ENCODE measurements at regions not wholly inside any gene's neighbourhood (a gene's known extent, or its start where the extent isn't known, plus 50 kb on each side); places are given as distances from the start of the nearest gene placed in this dataset.

DNA sequence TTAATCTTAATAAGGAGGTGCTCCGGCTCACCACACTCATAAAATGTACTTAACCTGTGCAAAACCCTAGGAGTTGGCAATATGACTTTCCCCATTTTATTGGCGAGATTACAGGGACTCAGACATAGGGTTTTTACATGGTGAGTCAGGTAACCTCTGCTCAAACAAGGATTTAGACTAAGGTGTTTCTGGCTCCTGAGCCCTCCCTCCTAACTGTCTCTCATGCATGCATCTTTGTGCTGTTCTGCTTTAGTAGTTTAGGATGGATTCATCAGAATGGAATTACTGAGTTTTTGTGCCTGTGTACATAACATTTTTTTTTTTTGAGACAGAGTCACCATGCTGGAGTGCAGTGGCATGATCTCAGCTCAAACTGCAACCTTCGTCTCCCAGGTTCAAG is 993.3 kb upstream of the TMEM132C start:
- Histone ChIP-seq H3K4me1 (no peaks in the 10 kb centered on the region), H3K9me3 (no peaks in the 10 kb centered on the region), H3K27me3 (replicated peaks in 1 of 7) (peaks cover 0 to 22% (median 0%) of the 10 kb centered on the region in 7 donors), H3K36me3 (no peaks in the 10 kb centered on the region), H3K4me3 (no peak overlapping the region), H3K27ac (no peak overlapping the region)
- intact Hi-C loops (cut with DNase I; ENCODE audit: low total_unique reads), result no loop called here
- WGBS, 5 donors, result 84 to 96% (median 86%) methylated on average over 3 of the region's 3 CpGs
- TF ChIP-seq POLR2A (IDR thresholded peaks at IDR 0.05) (no peak), POLR2AphosphoS5 (IDR thresholded peaks at IDR 0.05) (no peak)
- TF ChIP-seq, protein P1, sequence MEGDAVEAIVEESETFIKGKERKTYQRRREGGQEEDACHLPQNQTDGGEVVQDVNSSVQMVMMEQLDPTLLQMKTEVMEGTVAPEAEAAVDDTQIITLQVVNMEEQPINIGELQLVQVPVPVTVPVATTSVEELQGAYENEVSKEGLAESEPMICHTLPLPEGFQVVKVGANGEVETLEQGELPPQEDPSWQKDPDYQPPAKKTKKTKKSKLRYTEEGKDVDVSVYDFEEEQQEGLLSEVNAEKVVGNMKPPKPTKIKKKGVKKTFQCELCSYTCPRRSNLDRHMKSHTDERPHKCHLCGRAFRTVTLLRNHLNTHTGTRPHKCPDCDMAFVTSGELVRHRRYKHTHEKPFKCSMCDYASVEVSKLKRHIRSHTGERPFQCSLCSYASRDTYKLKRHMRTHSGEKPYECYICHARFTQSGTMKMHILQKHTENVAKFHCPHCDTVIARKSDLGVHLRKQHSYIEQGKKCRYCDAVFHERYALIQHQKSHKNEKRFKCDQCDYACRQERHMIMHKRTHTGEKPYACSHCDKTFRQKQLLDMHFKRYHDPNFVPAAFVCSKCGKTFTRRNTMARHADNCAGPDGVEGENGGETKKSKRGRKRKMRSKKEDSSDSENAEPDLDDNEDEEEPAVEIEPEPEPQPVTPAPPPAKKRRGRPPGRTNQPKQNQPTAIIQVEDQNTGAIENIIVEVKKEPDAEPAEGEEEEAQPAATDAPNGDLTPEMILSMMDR (IDR thresholded peaks at IDR 0.05 in 8 of 11, conservative IDR thresholded peaks at IDR 0.05 in 3 of 11), result no peak
- no peak for DNase-seq

DNA sequence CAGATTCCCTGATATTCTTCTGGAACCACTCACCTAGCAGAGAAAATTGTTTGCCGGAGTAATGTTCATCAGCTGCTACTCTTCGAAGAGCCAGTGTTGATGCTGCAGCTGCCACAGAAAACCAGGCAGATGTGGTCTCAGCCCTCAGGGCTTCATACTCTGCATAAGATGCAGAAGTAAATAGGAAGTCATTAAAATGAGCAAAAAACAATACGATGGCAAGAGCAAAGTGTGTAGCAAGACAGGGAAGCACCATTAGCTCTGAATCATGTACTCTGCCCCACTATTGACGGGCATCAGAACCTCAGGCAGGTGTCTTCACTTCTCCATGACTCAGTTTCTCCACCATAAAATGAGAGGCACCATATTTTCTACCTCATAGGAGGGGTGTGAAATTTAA is 991.6 kb upstream of the TMEM132C start:
- no peak overlapping the region for H3K27ac ChIP-seq
- peaks cover 0 to 35% (median 0%) of the 10 kb centered on the region in 7 donors for H3K27me3 ChIP-seq (replicated peaks in 1 of 7)
- no peak overlapping the region for H3K4me3 ChIP-seq
- TF ChIP-seq POLR2AphosphoS5 (IDR thresholded peaks at IDR 0.05), result no peak
- TF ChIP-seq POLR2A (IDR thresholded peaks at IDR 0.05), result no peak
- TF ChIP-seq, protein P1 (IDR thresholded peaks at IDR 0.05 in 8 of 11, conservative IDR thresholded peaks at IDR 0.05 in 3 of 11), result no peak
- peaks cover 0 to under 1% (median 0%) of the 10 kb centered on the region in 6 donors for H3K4me1 ChIP-seq
- intact Hi-C loops (cut with DNase I; ENCODE audit: low total_unique reads), result no loop called here
- H3K36me3 ChIP-seq, result no peaks in the 10 kb centered on the region
- no peak for DNase-seq
- whole genome bisulfite sequencing, 5 donors, result 78 to 92% (median 83%) methylated on average over 4 of the region's 4 CpGs
- H3K9me3 ChIP-seq, result no peaks in the 10 kb centered on the region

DNA sequence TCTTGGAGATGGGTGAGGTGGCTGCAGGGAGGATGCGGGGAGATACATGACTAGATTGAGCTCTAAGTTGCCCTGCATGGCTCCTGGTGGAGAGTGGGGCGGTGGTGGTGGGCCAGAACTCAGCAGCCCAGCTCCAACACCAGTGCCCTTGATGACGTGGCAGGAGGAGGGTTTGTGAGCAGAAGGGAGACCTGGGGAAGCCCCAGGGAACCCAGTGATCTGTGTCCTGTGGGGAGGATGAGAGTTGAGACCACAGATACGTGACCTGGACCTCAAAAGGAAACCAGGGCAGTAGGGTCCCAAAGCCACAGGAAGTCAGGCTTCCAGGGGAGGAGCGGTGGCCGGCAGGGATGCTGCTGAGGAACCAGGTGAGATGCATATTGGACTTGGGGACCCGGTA is 989.1 kb upstream of the TMEM132C start:
- no peak for DNase-seq
- H3K4me1 ChIP-seq, result peaks cover 0 to 6% (median 0%) of the 10 kb centered on the region in 6 donors
- H3K36me3 ChIP-seq, result no peaks in the 10 kb centered on the region
- H3K4me3 ChIP-seq, result no peak overlapping the region
- 45 to 53% (median 51%) methylated on average over 7 of the region's 7 CpGs for WGBS, 5 donors
- H3K27ac ChIP-seq, result no peak overlapping the region
- intact Hi-C loops (cut with DNase I; ENCODE audit: low total_unique reads), result no loop called here
- no peak for TF ChIP-seq POLR2AphosphoS5 (IDR thresholded peaks at IDR 0.05)
- TF ChIP-seq POLR2A (IDR thresholded peaks at IDR 0.05), result no peak
- TF ChIP-seq, protein P1 (IDR thresholded peaks at IDR 0.05 in 8 of 11, conservative IDR thresholded peaks at IDR 0.05 in 3 of 11), result no peak
- H3K9me3 ChIP-seq, result no peaks in the 10 kb centered on the region
- H3K27me3 ChIP-seq (replicated peaks in 1 of 7), result peaks cover 0 to 42% (median 0%) of the 10 kb centered on the region in 7 donors

DNA sequence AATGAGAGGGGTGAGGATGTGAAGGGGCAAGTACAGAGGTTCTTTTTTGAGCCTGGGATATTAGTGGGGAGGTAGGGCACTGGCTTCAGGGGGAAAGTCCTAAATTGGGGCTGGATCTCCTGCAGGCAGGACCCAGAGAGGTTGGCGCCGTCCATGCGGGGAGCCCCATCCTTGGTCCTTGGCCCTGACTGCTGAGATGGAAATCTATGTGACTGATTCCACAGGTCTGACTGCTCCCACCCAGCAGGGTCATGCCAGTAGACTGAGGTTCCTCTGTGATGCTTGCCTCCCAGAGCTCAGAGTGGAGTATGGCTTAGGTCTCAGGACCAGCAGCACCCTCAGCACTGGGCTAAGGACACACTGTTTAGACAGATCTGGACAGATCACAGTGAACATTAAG is 988.6 kb upstream of the TMEM132C start:
- Histone ChIP-seq H3K36me3 (no peaks in the 10 kb centered on the region), H3K27ac (no peak overlapping the region), H3K27me3 (replicated peaks in 1 of 7) (peaks cover 0 to 42% (median 0%) of the 10 kb centered on the region in 7 donors), H3K9me3 (no peaks in the 10 kb centered on the region), H3K4me1 (peaks cover 0 to 6% (median 0%) of the 10 kb centered on the region in 6 donors), H3K4me3 (no peak overlapping the region)
- intact Hi-C loops (cut with DNase I; ENCODE audit: low total_unique reads), result no loop called here
- 85 to 96% (median 91%) methylated on average over 3 of the region's 3 CpGs for WGBS, 5 donors
- TF ChIP-seq POLR2AphosphoS5 (IDR thresholded peaks at IDR 0.05), result no peak
- no peak for TF ChIP-seq POLR2A (IDR thresholded peaks at IDR 0.05)
- TF ChIP-seq, protein P1 (IDR thresholded peaks at IDR 0.05 in 8 of 11, conservative IDR thresholded peaks at IDR 0.05 in 3 of 11), result no peak
- no peak for DNase-seq
